VCaP (cell line): ENCODE measurements at regions not wholly inside any gene's neighbourhood (a gene's known extent, or its start where the extent isn't known, plus 50 kb on each side); places are given as distances from the start of the nearest gene placed in this dataset.

Experiments
- H3K27ac ChIP-seq: fragments of 450-650 bp; 2 replicates; pipeline ENCODE4 v1.5.1; 2017
- CTCF ChIP-seq: fragments of 450-650 bp; conservative IDR thresholded peaks from 2 replicates; pipeline ENCODE4 v1.5.1; 2017; ENCODE audit warnings: mild to moderate bottlenecking, moderate library complexity

GRCh38 chr3:35045118-35045517 is 594.2 kb upstream of the ARPP21 start:
- no peak overlapping the region for H3K27ac ChIP-seq
- no peak for TF ChIP-seq CTCF

- no peak overlapping the region for H3K27ac ChIP-seq
- TF ChIP-seq CTCF = no peak
Observed at GRCh38 chr3:35064761-35065160, 574.6 kb upstream of the ARPP21 start.

- H3K27ac ChIP-seq = no peak overlapping the region
- no peak for TF ChIP-seq CTCF
Observed at GRCh38 chr3:35065891-35066290, 573.4 kb upstream of the ARPP21 start.

GRCh38 chr3:35067750-35068149 is 571.6 kb upstream of the ARPP21 start:
- no peak for TF ChIP-seq CTCF
- H3K27ac ChIP-seq = no peak overlapping the region

- no peak for TF ChIP-seq CTCF
- H3K27ac ChIP-seq = no peak overlapping the region
Observed at GRCh38 chr3:35070088-35070487, 569.2 kb upstream of the ARPP21 start.

- TF ChIP-seq CTCF = no peak
- no peak overlapping the region for H3K27ac ChIP-seq
Observed at GRCh38 chr3:35071772-35072171, 567.6 kb upstream of the ARPP21 start.

GRCh38 chr3:35078780-35079179 is 560.5 kb upstream of the ARPP21 start:
- no peak for TF ChIP-seq CTCF
- no peak overlapping the region for H3K27ac ChIP-seq

GRCh38 chr3:35079403-35079802 is 559.9 kb upstream of the ARPP21 start:
- TF ChIP-seq CTCF = no peak
- H3K27ac ChIP-seq = no peak overlapping the region
